Activated CD4-positive, alpha-beta memory T cell treated with anti-CD3 and anti-CD28 coated beads, Interleukin-2, amount 10 ng/mL, durations not matched to agents 7 days and 5 days (primary cell): ENCODE measurements at regions not wholly inside any gene's neighbourhood (a gene's known extent, or its start where the extent isn't known, plus 50 kb on each side); places are given as distances from the start of the nearest gene placed in this dataset.
"Not testable (repeated sequence)": the region's sequence is repeated elsewhere in the genome, so short reads cannot be mapped to it uniquely, and the experiment has no call there.

Source experiments
- CTCF ChIA-PET: fragments of 350-600 bp; sonication (Branson Sonifier 250); formaldehyde crosslinking; loops from one replicate; lab custom pipeline; 2021; ENCODE audit warnings: antibody characterized with exemption, inconsistent platforms; lab: Charles Lee
- POLR2A ChIA-PET: fragments of 350-600 bp; sonication (Branson Sonifier 250); formaldehyde crosslinking; loops from one replicate; lab custom pipeline; 2021; ENCODE audit warnings: antibody characterized with exemption; lab: Charles Lee
- DNase-seq: peaks from one replicate; pipeline ENCODE4 v3.0.0-alpha.2; 2020
- H3K27ac Mint-ChIP-seq: one replicate; pipeline ENCODE4 v1.8.0; 2021; ENCODE audit warnings: mild to moderate bottlenecking, mixed read lengths
- H3K27me3 Mint-ChIP-seq: one replicate; pipeline ENCODE4 v1.8.0; 2021; ENCODE audit warnings: mixed read lengths
- H3K36me3 Mint-ChIP-seq: one replicate; pipeline ENCODE4 v1.8.0; 2021; ENCODE audit warnings: low read depth, mixed read lengths
- H3K4me1 Mint-ChIP-seq: one replicate; pipeline ENCODE4 v1.8.0; 2021; ENCODE audit warnings: mixed read lengths
- H3K4me3 Mint-ChIP-seq: one replicate; pipeline ENCODE4 v1.8.0; 2021; ENCODE audit warnings: mild to moderate bottlenecking, mixed read lengths
- H3K9me3 Mint-ChIP-seq: one replicate; pipeline ENCODE4 v1.8.0; 2021; ENCODE audit warnings: mixed read lengths

GRCh38 chr1:83060221-83060620, 938.7 kb downstream of the TTLL7 start:
- no peaks in the 10 kb centered on the region for H3K36me3 Mint-ChIP-seq
- H3K4me1 Mint-ChIP-seq, result peaks cover 1% of the 10 kb centered on the region
- H3K27me3 Mint-ChIP-seq, result no peaks in the 10 kb centered on the region
- H3K9me3 Mint-ChIP-seq, result no peaks in the 10 kb centered on the region
- no peak overlapping the region for H3K27ac Mint-ChIP-seq
- DNase-seq, result no peak
- ChIA-PET CTCF (no interaction called here), POLR2A (no interaction called here)
- H3K4me3 Mint-ChIP-seq, result no peak overlapping the region

GRCh38 chr1:83058327-83058726, 940.6 kb downstream of the TTLL7 start:
- no peaks in the 10 kb centered on the region for H3K36me3 Mint-ChIP-seq
- no peak for DNase-seq
- ChIA-PET POLR2A (no interaction called here), CTCF (no interaction called here)
- no peaks in the 10 kb centered on the region for H3K4me1 Mint-ChIP-seq
- no peak overlapping the region for H3K4me3 Mint-ChIP-seq
- H3K27ac Mint-ChIP-seq, result no peak overlapping the region
- no peaks in the 10 kb centered on the region for H3K9me3 Mint-ChIP-seq
- H3K27me3 Mint-ChIP-seq, result no peaks in the 10 kb centered on the region

DNA sequence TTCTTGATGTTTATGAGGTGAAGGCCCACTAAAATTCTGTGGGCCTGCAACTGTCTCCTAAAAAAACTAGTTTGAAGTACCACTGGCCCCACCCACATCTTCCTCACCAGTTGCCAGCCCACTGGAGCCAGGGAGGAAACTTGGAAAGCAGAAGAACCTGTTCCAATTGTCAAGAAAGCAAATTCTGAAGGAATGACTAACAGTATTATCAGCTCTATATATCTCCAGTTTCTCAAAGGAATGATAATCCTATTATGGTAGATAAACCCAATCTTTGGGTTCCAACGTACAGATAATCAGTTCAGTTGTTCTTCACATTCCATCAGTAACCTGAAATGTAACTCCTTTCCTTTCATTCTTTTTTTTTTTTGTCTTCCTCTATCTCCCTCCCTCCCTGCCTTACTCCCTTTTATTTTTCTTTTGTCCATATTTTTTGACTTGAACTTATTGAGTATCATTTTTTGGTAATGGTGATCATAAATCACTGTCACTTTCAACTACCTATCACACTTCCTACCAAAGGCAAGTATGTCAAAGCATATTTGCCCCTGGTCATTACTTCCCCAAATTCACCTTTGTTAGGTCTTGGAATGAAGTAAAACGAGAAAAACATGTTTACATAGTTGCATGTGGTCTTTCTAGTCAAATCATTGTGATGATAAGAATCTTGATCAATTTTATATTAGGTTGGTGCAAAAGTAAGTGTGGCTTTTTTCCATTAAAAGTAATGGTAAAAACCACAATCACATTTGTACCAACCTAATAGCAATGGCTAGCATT, 943.4 kb downstream of the TTLL7 start:
- Mint-ChIP-seq H3K27me3 (no peaks in the 10 kb centered on the region), H3K4me3 (no peak overlapping the region), H3K4me1 (no peaks in the 10 kb centered on the region), H3K36me3 (no peaks in the 10 kb centered on the region), H3K9me3 (peaks cover 8% of the 10 kb centered on the region), H3K27ac (no peak overlapping the region)
- ChIA-PET CTCF (no interaction called here), POLR2A (no interaction called here)
- no peak for DNase-seq

GRCh38 chr1:83053446-83053845, 945.5 kb downstream of the TTLL7 start:
- Mint-ChIP-seq H3K27ac (no peak overlapping the region), H3K36me3 (no peaks in the 10 kb centered on the region), H3K4me3 (no peak overlapping the region), H3K9me3 (peaks cover 17% of the 10 kb centered on the region), H3K4me1 (no peaks in the 10 kb centered on the region), H3K27me3 (no peaks in the 10 kb centered on the region)
- ChIA-PET POLR2A (no interaction called here), CTCF (no interaction called here)
- DNase-seq, result no peak

DNA sequence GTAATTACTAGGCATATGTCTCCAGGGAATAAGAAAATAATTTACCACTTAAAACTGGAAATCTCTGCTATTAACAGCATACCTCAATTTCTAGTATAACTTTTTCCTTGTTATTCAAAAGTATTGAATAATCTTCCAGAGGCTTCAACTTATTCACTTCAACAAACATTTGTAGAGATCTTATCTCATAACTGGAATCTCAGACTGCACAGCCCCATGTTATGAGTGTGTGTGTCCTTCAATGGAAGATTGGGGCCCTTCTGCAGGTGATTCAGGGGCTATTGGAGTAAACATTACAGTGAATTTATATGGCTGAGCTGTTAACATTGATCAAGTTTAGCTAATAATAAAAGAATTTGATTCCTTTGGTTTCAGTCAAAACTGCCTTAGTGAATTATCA, 946.1 kb downstream of the TTLL7 start:
- no peak for DNase-seq
- ChIA-PET CTCF (no interaction called here), POLR2A (no interaction called here)
- Mint-ChIP-seq H3K27me3 (no peaks in the 10 kb centered on the region), H3K36me3 (no peaks in the 10 kb centered on the region), H3K4me1 (no peaks in the 10 kb centered on the region), H3K27ac (no peak overlapping the region), H3K4me3 (no peak overlapping the region), H3K9me3 (peaks cover 17% of the 10 kb centered on the region)

- H3K27ac Mint-ChIP-seq, H3K36me3 Mint-ChIP-seq, H3K4me1 Mint-ChIP-seq, CTCF ChIA-PET, H3K4me3 Mint-ChIP-seq, H3K27me3 Mint-ChIP-seq, DNase-seq, POLR2A ChIA-PET: not testable (repeated sequence)
- H3K9me3 Mint-ChIP-seq, result peaks cover 21% of the 10 kb centered on the region
Observed at GRCh38 chr1:83051053-83051452, 947.9 kb downstream of the TTLL7 start.

- H3K36me3 Mint-ChIP-seq, result no peaks in the 10 kb centered on the region
- H3K4me3 Mint-ChIP-seq, result no peak overlapping the region
- H3K4me1 Mint-ChIP-seq, result no peaks in the 10 kb centered on the region
- H3K27ac Mint-ChIP-seq, result no peak overlapping the region
- no peak for DNase-seq
- POLR2A ChIA-PET, result no interaction called here
- CTCF ChIA-PET, result no interaction called here
- no peaks in the 10 kb centered on the region for H3K27me3 Mint-ChIP-seq
- peaks cover 4% of the 10 kb centered on the region for H3K9me3 Mint-ChIP-seq
Observed at GRCh38 chr1:83043244-83043643, 955.7 kb downstream of the TTLL7 start.

- CTCF ChIA-PET, H3K9me3 Mint-ChIP-seq, H3K27me3 Mint-ChIP-seq, H3K4me1 Mint-ChIP-seq, DNase-seq, H3K4me3 Mint-ChIP-seq, H3K36me3 Mint-ChIP-seq, POLR2A ChIA-PET, H3K27ac Mint-ChIP-seq: not testable (repeated sequence)
Observed at GRCh38 chr1:83039091-83039490, 959.8 kb downstream of the TTLL7 start.

- POLR2A ChIA-PET, result no interaction called here
- no peak for DNase-seq
- Mint-ChIP-seq H3K4me1 (no peaks in the 10 kb centered on the region), H3K27ac (no peak overlapping the region), H3K9me3 (peaks cover 6% of the 10 kb centered on the region), H3K4me3 (no peak overlapping the region), H3K36me3 (no peaks in the 10 kb centered on the region), H3K27me3 (no peaks in the 10 kb centered on the region)
- CTCF ChIA-PET, result no interaction called here
Observed at GRCh38 chr1:83034851-83035250, 964.1 kb downstream of the TTLL7 start.

GRCh38 chr1:83033682-83034081, 965.2 kb downstream of the TTLL7 start:
- Mint-ChIP-seq H3K27me3 (no peaks in the 10 kb centered on the region), H3K27ac (no peak overlapping the region), H3K4me3 (no peak overlapping the region), H3K36me3 (no peaks in the 10 kb centered on the region), H3K9me3 (peaks cover 6% of the 10 kb centered on the region), H3K4me1 (no peaks in the 10 kb centered on the region)
- no peak for DNase-seq
- POLR2A ChIA-PET, result no interaction called here
- CTCF ChIA-PET, result no interaction called here

DNA sequence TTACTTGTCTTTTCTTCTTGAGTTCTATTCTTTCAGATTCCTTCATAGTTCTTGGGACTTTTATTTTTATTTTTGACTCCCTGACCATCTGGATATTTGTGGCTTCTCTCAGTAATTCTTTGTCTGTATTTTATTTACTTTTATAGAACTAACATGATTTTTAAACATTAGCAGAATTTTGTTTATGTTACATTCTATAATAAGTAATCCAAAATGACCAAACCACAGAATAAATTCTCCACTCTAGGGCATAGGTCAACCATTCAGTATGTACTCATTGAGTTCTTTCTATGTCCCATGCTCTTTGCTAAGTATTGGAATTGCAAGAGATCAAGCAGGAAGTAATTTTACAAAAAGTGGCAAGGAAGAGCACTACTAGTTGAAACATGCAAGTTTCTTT, 969.0 kb downstream of the TTLL7 start:
- POLR2A ChIA-PET, result no interaction called here
- no peak overlapping the region for H3K4me3 Mint-ChIP-seq
- H3K27me3 Mint-ChIP-seq, result no peaks in the 10 kb centered on the region
- H3K27ac Mint-ChIP-seq, result no peak overlapping the region
- peaks cover 5% of the 10 kb centered on the region for H3K4me1 Mint-ChIP-seq
- peaks cover 6% of the 10 kb centered on the region for H3K9me3 Mint-ChIP-seq
- H3K36me3 Mint-ChIP-seq, result no peaks in the 10 kb centered on the region
- no peak for DNase-seq
- CTCF ChIA-PET, result no interaction called here

- H3K36me3 Mint-ChIP-seq, result no peaks in the 10 kb centered on the region
- no peaks in the 10 kb centered on the region for H3K27me3 Mint-ChIP-seq
- H3K27ac Mint-ChIP-seq, result no peak overlapping the region
- H3K4me3 Mint-ChIP-seq, result no peak overlapping the region
- peaks cover 5% of the 10 kb centered on the region for H3K4me1 Mint-ChIP-seq
- ChIA-PET POLR2A (no interaction called here), CTCF (no interaction called here)
- no peak for DNase-seq
- peaks cover 6% of the 10 kb centered on the region for H3K9me3 Mint-ChIP-seq
Observed at GRCh38 chr1:83029050-83029449, 969.9 kb downstream of the TTLL7 start.

GRCh38 chr1:83028467-83028866, 970.5 kb downstream of the TTLL7 start:
- no peak for DNase-seq
- Mint-ChIP-seq H3K36me3 (no peaks in the 10 kb centered on the region), H3K4me3 (no peak overlapping the region), H3K4me1 (peaks cover 5% of the 10 kb centered on the region), H3K9me3 (peaks cover 6% of the 10 kb centered on the region), H3K27ac (no peak overlapping the region), H3K27me3 (no peaks in the 10 kb centered on the region)
- ChIA-PET CTCF (no interaction called here), POLR2A (no interaction called here)

DNA sequence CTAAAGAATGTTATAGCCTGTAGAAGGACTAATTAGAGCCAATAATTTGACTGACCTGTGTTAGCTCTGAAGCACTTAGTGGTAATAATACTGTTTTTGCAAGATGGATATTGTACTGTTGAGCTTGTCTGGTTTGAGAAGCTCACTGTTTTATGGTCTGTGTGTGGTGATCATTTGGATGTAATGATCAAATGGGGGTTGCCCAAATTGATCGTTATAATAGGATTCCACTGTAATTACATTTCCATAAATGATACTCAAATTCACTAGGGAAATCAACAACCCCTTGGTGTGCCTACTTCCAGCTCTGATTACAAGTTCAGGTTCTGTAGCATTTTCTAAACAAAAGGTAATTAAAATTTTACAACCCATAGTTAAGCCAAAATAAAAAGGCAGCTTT, 971.4 kb downstream of the TTLL7 start:
- ChIA-PET POLR2A (no interaction called here), CTCF (no interaction called here)
- Mint-ChIP-seq H3K27ac (no peak overlapping the region), H3K27me3 (no peaks in the 10 kb centered on the region), H3K4me3 (no peak overlapping the region), H3K9me3 (peaks cover 6% of the 10 kb centered on the region), H3K4me1 (peaks cover 5% of the 10 kb centered on the region), H3K36me3 (no peaks in the 10 kb centered on the region)
- no peak for DNase-seq
